Vagina (tissue), 2 donors: ENCODE measurements at regions not wholly inside any gene's neighbourhood (a gene's known extent, or its start where the extent isn't known, plus 50 kb on each side); places are given as distances from the start of the nearest gene placed in this dataset.

Experiments used
- POLR2A ChIP-seq, 2 donors: fragments of 450-650 bp; IDR thresholded peaks; one replicate each; pipeline ENCODE4 v1.6.1; 2017; ENCODE audit warnings: antibody characterized with exemption in 2 of 2, mild to moderate bottlenecking in 2 of 2, moderate library complexity in 2 of 2
- POLR2AphosphoS5 ChIP-seq, 2 donors: sonication (generic); formaldehyde crosslinking; IDR thresholded peaks; one replicate each; pipeline ENCODE4 v1.9.0; 2017; ENCODE audit warnings: antibody characterized with exemption in 2 of 2, mild to moderate bottlenecking in 2 of 2, low read depth in 1 of 2; ENCODE audit not compliant: insufficient read depth in 1 of 2
- TF ChIP-seq, protein P1 (sequence below), 3 experiments: fragments of 450-650 bp in 2 of 3; fragments of 200-600 bp in 1 of 3; sonication (generic) in 1 of 3; IDR thresholded peaks; one replicate each; pipeline ENCODE4 v1.5.1; 2017 to 2019; ENCODE audit warnings: antibody characterized with exemption in 3 of 3, mild to moderate bottlenecking in 2 of 3, moderate library complexity in 2 of 3

DNA sequence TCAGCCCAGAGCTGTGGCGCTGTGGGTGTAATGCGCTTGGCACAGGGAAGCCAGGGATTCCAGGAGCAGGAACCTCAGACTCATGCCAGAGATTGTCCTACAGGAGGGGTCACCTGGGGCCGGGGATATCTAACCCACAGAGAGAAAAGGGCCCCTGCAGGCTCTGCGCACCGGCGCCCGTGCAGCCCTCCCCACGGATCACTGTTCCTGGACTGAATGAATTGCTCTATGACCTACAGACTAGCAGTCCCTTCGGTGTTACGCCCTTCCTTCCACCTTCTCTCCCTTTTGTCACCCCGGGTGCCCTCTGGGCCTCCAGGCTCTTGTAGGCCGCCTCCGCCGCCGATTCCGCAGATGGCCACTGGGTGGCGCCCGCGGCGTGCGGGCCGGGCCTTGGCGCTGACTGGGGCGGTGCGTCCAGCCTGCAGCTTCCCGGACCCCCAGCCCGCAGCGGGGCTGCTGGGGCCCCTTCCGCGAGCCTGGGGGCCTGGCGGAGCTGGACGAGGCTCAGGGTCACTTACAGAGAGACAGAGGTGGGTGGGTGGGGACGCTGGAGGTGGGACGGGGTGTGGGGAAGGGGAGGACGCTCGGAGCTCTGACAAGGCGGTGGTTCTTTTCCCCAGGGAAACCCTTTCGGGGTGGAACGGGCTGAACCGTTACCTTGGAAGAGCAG is 101.3 kb downstream of the IER5 start:
- TF ChIP-seq POLR2A (IDR thresholded peaks at IDR 0.05) = no peak
- TF ChIP-seq, protein P1, sequence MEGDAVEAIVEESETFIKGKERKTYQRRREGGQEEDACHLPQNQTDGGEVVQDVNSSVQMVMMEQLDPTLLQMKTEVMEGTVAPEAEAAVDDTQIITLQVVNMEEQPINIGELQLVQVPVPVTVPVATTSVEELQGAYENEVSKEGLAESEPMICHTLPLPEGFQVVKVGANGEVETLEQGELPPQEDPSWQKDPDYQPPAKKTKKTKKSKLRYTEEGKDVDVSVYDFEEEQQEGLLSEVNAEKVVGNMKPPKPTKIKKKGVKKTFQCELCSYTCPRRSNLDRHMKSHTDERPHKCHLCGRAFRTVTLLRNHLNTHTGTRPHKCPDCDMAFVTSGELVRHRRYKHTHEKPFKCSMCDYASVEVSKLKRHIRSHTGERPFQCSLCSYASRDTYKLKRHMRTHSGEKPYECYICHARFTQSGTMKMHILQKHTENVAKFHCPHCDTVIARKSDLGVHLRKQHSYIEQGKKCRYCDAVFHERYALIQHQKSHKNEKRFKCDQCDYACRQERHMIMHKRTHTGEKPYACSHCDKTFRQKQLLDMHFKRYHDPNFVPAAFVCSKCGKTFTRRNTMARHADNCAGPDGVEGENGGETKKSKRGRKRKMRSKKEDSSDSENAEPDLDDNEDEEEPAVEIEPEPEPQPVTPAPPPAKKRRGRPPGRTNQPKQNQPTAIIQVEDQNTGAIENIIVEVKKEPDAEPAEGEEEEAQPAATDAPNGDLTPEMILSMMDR (IDR thresholded peaks at IDR 0.05) = peak; percentile 52 to 88 (median 66)
- TF ChIP-seq POLR2AphosphoS5 (IDR thresholded peaks at IDR 0.05; ENCODE audit: insufficient read depth in 1 of 2, low read depth in 1 of 2) = no peak
